GM12873 (cell line): ENCODE measurements at regions not wholly inside any gene's neighbourhood (a gene's known extent, or its start where the extent isn't known, plus 50 kb on each side); places are given as distances from the start of the nearest gene placed in this dataset.

ENCODE experiments used
- CTCF ChIP-seq: IDR thresholded peaks from 2 replicates; pipeline ENCODE4 v1.5.1; 2012; ENCODE audit warnings: low read depth, mild to moderate bottlenecking, moderate library complexity, low read length, control low read depth; ENCODE audit not compliant: insufficient read depth; ENCODE audit errors: missing control alignments

- no peak for TF ChIP-seq CTCF
Measured at GRCh38 chr12:4052691-4053090, 179.5 kb upstream of the PARP11 start.

DNA sequence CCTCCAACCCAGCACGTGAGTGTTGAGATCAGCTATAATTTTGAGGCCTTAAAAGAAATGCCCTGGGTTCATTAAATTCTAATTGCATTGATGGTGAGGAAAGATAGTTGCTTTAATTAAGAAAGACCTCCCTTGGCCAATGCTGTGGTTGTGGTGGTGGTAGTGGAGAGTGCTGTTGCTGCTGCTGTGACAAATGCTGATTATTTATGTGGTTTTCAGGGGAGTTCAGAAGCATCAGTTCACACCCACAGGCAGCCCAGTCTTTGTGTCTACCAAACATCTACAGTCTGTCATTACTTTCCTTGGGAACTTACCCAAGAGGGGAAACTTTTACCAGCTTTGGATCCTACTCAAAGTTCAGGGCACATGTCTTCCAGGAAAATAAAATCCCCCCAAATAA lies 178.4 kb upstream of the PARP11 start:
- no peak for TF ChIP-seq CTCF

DNA sequence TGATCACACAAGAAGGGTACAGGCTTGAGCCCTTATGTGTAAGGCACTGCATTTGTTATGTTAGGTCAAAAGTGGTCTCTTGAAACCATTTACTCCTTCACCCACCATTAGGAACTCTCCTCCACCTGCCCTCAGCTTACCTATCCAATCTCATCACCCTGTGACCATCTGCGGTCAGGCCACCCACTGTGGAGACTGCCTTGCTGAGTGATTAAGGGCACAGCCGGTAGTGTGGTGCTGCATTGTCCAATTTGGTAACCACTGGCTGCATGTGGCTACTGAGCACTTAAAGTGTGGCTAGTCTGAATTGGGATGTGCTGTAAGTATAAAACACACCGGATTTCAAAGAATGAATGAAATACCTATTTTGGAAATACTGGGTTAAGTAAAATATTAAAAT lies 177.1 kb upstream of the PARP11 start:
- TF ChIP-seq CTCF: no peak

DNA sequence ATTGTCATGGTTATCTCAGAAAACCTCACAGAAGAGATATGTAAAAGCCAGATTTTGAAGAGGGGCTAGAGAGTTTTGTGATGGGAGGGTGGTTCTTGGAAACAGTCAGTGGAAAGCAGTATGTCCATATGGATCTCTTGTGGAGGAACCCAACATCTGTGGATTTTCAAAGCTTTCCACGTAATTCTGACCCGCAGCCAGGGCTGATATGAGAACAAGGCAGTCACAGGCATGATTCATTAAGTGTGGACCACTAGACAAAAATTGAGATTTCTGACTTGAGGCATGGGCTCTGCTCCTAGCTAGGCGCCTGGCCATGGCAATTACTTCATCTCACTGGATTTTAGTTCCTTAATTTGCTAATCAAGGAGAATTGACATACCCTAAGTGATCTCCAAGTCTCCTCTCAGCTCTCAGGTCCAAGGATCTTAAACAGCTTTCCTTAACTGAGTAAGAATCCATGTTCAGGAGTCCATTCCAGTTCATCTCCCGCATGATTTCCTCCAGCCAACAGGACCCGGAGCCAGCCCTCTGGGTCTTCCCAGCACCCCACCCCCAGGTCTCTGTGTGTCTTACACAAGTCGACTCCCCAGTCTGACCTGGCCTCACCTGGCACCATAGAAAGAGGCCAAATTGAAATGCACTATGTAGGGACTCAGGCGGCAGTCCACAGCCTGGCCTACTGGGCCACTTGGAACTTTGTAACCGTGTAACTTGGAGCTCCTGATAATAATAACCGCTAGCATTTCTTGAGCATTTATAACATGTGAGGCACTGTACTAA lies 176.3 kb upstream of the PARP11 start:
- no peak for TF ChIP-seq CTCF

- no peak for TF ChIP-seq CTCF
Measured at GRCh38 chr12:4047421-4047820, 174.2 kb upstream of the PARP11 start.

- no peak for TF ChIP-seq CTCF
Measured at GRCh38 chr12:4046495-4046840, 173.3 kb upstream of the PARP11 start.

GRCh38 chr12:4045786-4046494 lies 172.7 kb upstream of the PARP11 start:
- TF ChIP-seq CTCF: no peak
